Astrocyte (in vitro differentiated cells and primary cell): ENCODE measurements at regions not wholly inside any gene's neighbourhood (a gene's known extent, or its start where the extent isn't known, plus 50 kb on each side); places are given as distances from the start of the nearest gene placed in this dataset.

Experiments used
- CTCF ChIP-seq: IDR thresholded peaks from 2 replicates; pipeline ENCODE4 v1.5.1; 2011; ENCODE audit warnings: low read depth, mild to moderate bottlenecking, inconsistent platforms, low read length, moderate library complexity; ENCODE audit not compliant: insufficient read depth
- EZH2 ChIP-seq: IDR thresholded peaks from 2 replicates; pipeline ENCODE4 v1.6.1; 2012; ENCODE audit warnings: mild to moderate bottlenecking, low read length, inconsistent platforms; ENCODE audit not compliant: insufficient read depth

DNA sequence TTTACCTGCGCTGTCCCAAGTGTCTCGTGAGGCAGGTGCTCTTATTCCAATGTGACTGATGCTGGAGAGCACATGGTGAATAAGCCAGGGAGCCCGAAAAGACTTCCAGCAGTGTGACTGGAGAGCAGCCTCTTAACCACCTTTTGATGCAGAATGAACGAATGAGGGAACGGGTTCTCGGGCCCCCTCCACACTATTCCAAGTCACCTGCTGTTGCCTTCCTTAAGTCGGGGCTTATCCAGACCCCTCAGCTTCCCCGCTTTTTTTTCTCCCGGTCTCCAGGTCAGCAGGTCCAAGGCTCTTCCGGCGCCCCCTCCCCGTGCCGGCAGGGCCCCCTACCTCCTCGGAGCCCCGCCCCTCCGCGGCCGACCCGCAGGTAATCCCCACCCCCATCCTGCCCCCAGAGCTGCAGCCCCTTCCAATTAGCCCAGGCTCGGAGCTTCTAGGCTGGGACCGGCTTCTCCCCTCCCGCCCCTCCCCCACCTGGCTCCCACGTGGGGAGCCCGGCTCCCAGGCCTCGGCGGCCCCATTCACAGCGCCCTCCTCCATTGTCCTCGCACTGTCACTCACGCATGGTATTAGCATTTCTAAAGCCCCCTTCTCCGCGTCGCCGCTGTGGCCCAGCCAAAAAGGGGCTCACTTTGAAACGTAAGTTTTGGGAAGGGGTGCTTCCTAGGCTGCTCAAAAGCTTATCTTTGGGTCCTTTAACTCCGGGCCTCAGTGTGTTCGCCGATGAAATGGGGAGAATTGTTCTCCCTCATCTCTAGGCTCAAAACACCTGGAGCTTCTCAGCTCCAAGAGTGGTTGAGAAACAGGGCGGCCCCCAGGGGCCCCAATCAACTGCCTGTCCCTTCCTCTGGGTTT is 56.2 kb upstream of the PJA1 start:
- TF ChIP-seq CTCF (no peak), EZH2 (no peak)
